ENCODE measurements at regions not wholly inside any gene's neighbourhood (a gene's known extent, or its start where the extent isn't known, plus 50 kb on each side); places are given as distances from the start of the nearest gene placed in this dataset.
"Not testable (repeated sequence)": the region's sequence is repeated elsewhere in the genome, so short reads cannot be mapped to it uniquely, and the experiment has no call there.

- no peaks in the 10 kb centered on the region for H3K9me3 ChIP-seq (ENCODE audit: low read depth, low read length)
- no peak for DNase-seq (ENCODE audit: low read depth, low spot score)
- H3K4me3 ChIP-seq: no peak overlapping the region
- no peak overlapping the region for H3K9ac ChIP-seq (ENCODE audit: insufficient read length)
- TF ChIP-seq EZH2 (IDR thresholded peaks at IDR 0.05) (no peak), FOXP2 (optimal IDR thresholded peaks at IDR 0.05; ENCODE audit: control extremely low read depth, extremely low read length, insufficient read depth) (no peak), POLR2AphosphoS5 (IDR thresholded peaks at IDR 0.05; ENCODE audit: borderline replicate concordance, low read depth, low read length) (no peak)
- H3K27ac ChIP-seq: no peak overlapping the region
- no peaks in the 10 kb centered on the region for H3K36me3 ChIP-seq (ENCODE audit: insufficient read depth, low read length)
Measured at GRCh38 chr17:69684251-69684650, 269.8 kb downstream of the MAP2K6 start.

- DNase-seq (ENCODE audit: low read depth, low spot score); H3K9ac ChIP-seq (ENCODE audit: insufficient read length): not testable (repeated sequence)
Measured at GRCh38 chr17:69685150-69685549, 270.7 kb downstream of the MAP2K6 start.

GRCh38 chr17:69690531-69690930 lies 276.0 kb downstream of the MAP2K6 start:
- Histone ChIP-seq H3K4me3 (no peak overlapping the region), H3K9ac (ENCODE audit: insufficient read length) (no peak overlapping the region), H3K27ac (no peak overlapping the region), H3K9me3 (ENCODE audit: low read depth, low read length) (no peaks in the 10 kb centered on the region), H3K36me3 (ENCODE audit: insufficient read depth, low read length) (no peaks in the 10 kb centered on the region)
- DNase-seq (ENCODE audit: low read depth, low spot score): no peak
- TF ChIP-seq EZH2 (IDR thresholded peaks at IDR 0.05): no peak
- TF ChIP-seq POLR2AphosphoS5 (IDR thresholded peaks at IDR 0.05; ENCODE audit: borderline replicate concordance, low read depth, low read length): no peak
- TF ChIP-seq FOXP2 (optimal IDR thresholded peaks at IDR 0.05; ENCODE audit: control extremely low read depth, extremely low read length, insufficient read depth): no peak

More at GRCh38 chr17:69685150-69685549, 270.7 kb downstream of the MAP2K6 start:
- not testable (repeated sequence) for H3K27ac ChIP-seq; H3K4me3 ChIP-seq; H3K9me3 ChIP-seq (ENCODE audit: low read depth, low read length); H3K36me3 ChIP-seq (ENCODE audit: insufficient read depth, low read length)

GRCh38 chr17:69692171-69692570 lies 277.7 kb downstream of the MAP2K6 start:
- Histone ChIP-seq H3K27ac (no peak overlapping the region), H3K9ac (ENCODE audit: insufficient read length) (no peak overlapping the region), H3K9me3 (ENCODE audit: low read depth, low read length) (no peaks in the 10 kb centered on the region), H3K36me3 (ENCODE audit: insufficient read depth, low read length) (no peaks in the 10 kb centered on the region), H3K4me3 (no peak overlapping the region)
- TF ChIP-seq EZH2 (IDR thresholded peaks at IDR 0.05) (no peak), FOXP2 (optimal IDR thresholded peaks at IDR 0.05; ENCODE audit: control extremely low read depth, extremely low read length, insufficient read depth) (no peak), POLR2AphosphoS5 (IDR thresholded peaks at IDR 0.05; ENCODE audit: borderline replicate concordance, low read depth, low read length) (no peak)
- DNase-seq (ENCODE audit: low read depth, low spot score): no peak

- H3K4me3 ChIP-seq: no peak overlapping the region
- no peak overlapping the region for H3K27ac ChIP-seq
- no peaks in the 10 kb centered on the region for H3K9me3 ChIP-seq (ENCODE audit: low read depth, low read length)
- no peak for TF ChIP-seq EZH2 (IDR thresholded peaks at IDR 0.05)
- TF ChIP-seq FOXP2 (optimal IDR thresholded peaks at IDR 0.05; ENCODE audit: control extremely low read depth, extremely low read length, insufficient read depth): no peak
- TF ChIP-seq POLR2AphosphoS5 (IDR thresholded peaks at IDR 0.05; ENCODE audit: borderline replicate concordance, low read depth, low read length): no peak
- H3K36me3 ChIP-seq (ENCODE audit: insufficient read depth, low read length): no peaks in the 10 kb centered on the region
- DNase-seq (ENCODE audit: low read depth, low spot score): no peak
- no peak overlapping the region for H3K9ac ChIP-seq (ENCODE audit: insufficient read length)
Measured at GRCh38 chr17:69695646-69696045, 281.1 kb downstream of the MAP2K6 start.

GRCh38 chr17:69696650-69697049 lies 282.2 kb downstream of the MAP2K6 start:
- H3K9ac ChIP-seq (ENCODE audit: insufficient read length): no peak overlapping the region
- DNase-seq (ENCODE audit: low read depth, low spot score): no peak
- no peak overlapping the region for H3K27ac ChIP-seq
- no peaks in the 10 kb centered on the region for H3K36me3 ChIP-seq (ENCODE audit: insufficient read depth, low read length)
- H3K4me3 ChIP-seq: no peak overlapping the region
- H3K9me3 ChIP-seq (ENCODE audit: low read depth, low read length): no peaks in the 10 kb centered on the region
- TF ChIP-seq FOXP2 (optimal IDR thresholded peaks at IDR 0.05; ENCODE audit: control extremely low read depth, extremely low read length, insufficient read depth) (no peak), POLR2AphosphoS5 (IDR thresholded peaks at IDR 0.05; ENCODE audit: borderline replicate concordance, low read depth, low read length) (no peak), EZH2 (IDR thresholded peaks at IDR 0.05) (no peak)

- not testable (repeated sequence) for H3K4me3 ChIP-seq; H3K9me3 ChIP-seq (ENCODE audit: low read depth, low read length); H3K36me3 ChIP-seq (ENCODE audit: insufficient read depth, low read length); H3K9ac ChIP-seq (ENCODE audit: insufficient read length); DNase-seq (ENCODE audit: low read depth, low spot score); H3K27ac ChIP-seq
Measured at GRCh38 chr17:69698352-69698751, 283.9 kb downstream of the MAP2K6 start.

- Histone ChIP-seq H3K9ac (ENCODE audit: insufficient read length) (no peak overlapping the region), H3K9me3 (ENCODE audit: low read depth, low read length) (no peaks in the 10 kb centered on the region), H3K4me3 (no peak overlapping the region), H3K36me3 (ENCODE audit: insufficient read depth, low read length) (no peaks in the 10 kb centered on the region), H3K27ac (no peak overlapping the region)
- TF ChIP-seq FOXP2 (optimal IDR thresholded peaks at IDR 0.05; ENCODE audit: control extremely low read depth, extremely low read length, insufficient read depth): no peak
- TF ChIP-seq EZH2 (IDR thresholded peaks at IDR 0.05): no peak
- TF ChIP-seq POLR2AphosphoS5 (IDR thresholded peaks at IDR 0.05; ENCODE audit: borderline replicate concordance, low read depth, low read length): no peak
- DNase-seq (ENCODE audit: low read depth, low spot score): no peak
Measured at GRCh38 chr17:69702078-69702477, 287.6 kb downstream of the MAP2K6 start.

GRCh38 chr17:69703751-69704150 lies 289.3 kb downstream of the MAP2K6 start:
- Histone ChIP-seq H3K9me3 (ENCODE audit: low read depth, low read length) (no peaks in the 10 kb centered on the region), H3K36me3 (ENCODE audit: insufficient read depth, low read length) (no peaks in the 10 kb centered on the region)

More at GRCh38 chr17:69703751-69704150, 289.3 kb downstream of the MAP2K6 start:
- TF ChIP-seq FOXP2 (optimal IDR thresholded peaks at IDR 0.05; ENCODE audit: control extremely low read depth, extremely low read length, insufficient read depth) (no peak), EZH2 (IDR thresholded peaks at IDR 0.05) (no peak), POLR2AphosphoS5 (IDR thresholded peaks at IDR 0.05; ENCODE audit: borderline replicate concordance, low read depth, low read length) (no peak)
- no peak for DNase-seq (ENCODE audit: low read depth, low spot score)
- H3K4me3 ChIP-seq: no peak overlapping the region
- H3K9ac ChIP-seq (ENCODE audit: insufficient read length): no peak overlapping the region
- no peak overlapping the region for H3K27ac ChIP-seq
